ENCODE measurements at regions not wholly inside any gene's neighbourhood (a gene's known extent, or its start where the extent isn't known, plus 50 kb on each side); places are given as distances from the start of the nearest gene placed in this dataset.

- TF ChIP-seq CTCF (IDR thresholded peaks at IDR 0.05) (no peak), POLR2A (IDR thresholded peaks at IDR 0.05) (no peak), POLR2AphosphoS5 (IDR thresholded peaks at IDR 0.05) (no peak)
Measured at GRCh38 chr2:82539280-82539621, 1919.8 kb downstream of the SUCLG1 start.

Measured in upper lobe of left lung (tissue), 4 donors.